Liver (tissue), 3 donors: ENCODE measurements at regions not wholly inside any gene's neighbourhood (a gene's known extent, or its start where the extent isn't known, plus 50 kb on each side); places are given as distances from the start of the nearest gene placed in this dataset.
"Not testable (repeated sequence)": the region's sequence is repeated elsewhere in the genome, so short reads cannot be mapped to it uniquely, and the experiment has no call there.

Experiments used
- ATF3 ChIP-seq: IDR thresholded peaks from 2 replicates; pipeline ENCODE4 v1.6.1; 2016; ENCODE audit warnings: antibody characterized with exemption
- CTCF ChIP-seq: fragments of 150-350 bp; IDR thresholded peaks from 2 replicates; pipeline ENCODE4 v1.5.1; 2017; ENCODE audit warnings: improper control_type of control experiment, low read depth, low read length; ENCODE audit not compliant: missing input control
- RAD21 ChIP-seq, 2 donors: IDR thresholded peaks; 2 replicates each; pipeline ENCODE4 v1.6.1; 2016; ENCODE audit warnings: antibody characterized with exemption in 2 of 2, mild to moderate bottlenecking in 2 of 2
- REST ChIP-seq: IDR thresholded peaks from 2 replicates; pipeline ENCODE4 v1.6.1; 2016; ENCODE audit warnings: antibody characterized with exemption, mild to moderate bottlenecking
- donor health status: healthy.
- donor health status: healthy.

- not testable (repeated sequence) for TF ChIP-seq REST; CTCF; ATF3; RAD21 (IDR thresholded peaks at IDR 0.05)
These were observed 88.4 kb upstream of the FAM20C start for GRCh38 chr7:103981-104380.
